ENCODE measurements at regions not wholly inside any gene's neighbourhood (a gene's known extent, or its start where the extent isn't known, plus 50 kb on each side); places are given as distances from the start of the nearest gene placed in this dataset.

- TF ChIP-seq CREB1 (IDR thresholded peaks at IDR 0.05; ENCODE audit: low read depth): no peak
- TF ChIP-seq TAF1 (IDR thresholded peaks at IDR 0.05; ENCODE audit: low read depth): no peak
- no peak for TF ChIP-seq RAD21 (IDR thresholded peaks at IDR 0.05; ENCODE audit: low read depth)
- no peak for TF ChIP-seq REST (IDR thresholded peaks at IDR 0.05; ENCODE audit: low read depth)
- TF ChIP-seq TCF12 (IDR thresholded peaks at IDR 0.05; ENCODE audit: low read depth): no peak
- TF ChIP-seq MAX (IDR thresholded peaks at IDR 0.05): no peak
- no peak for TF ChIP-seq NFIC (IDR thresholded peaks at IDR 0.05)
- TF ChIP-seq, protein P1, sequence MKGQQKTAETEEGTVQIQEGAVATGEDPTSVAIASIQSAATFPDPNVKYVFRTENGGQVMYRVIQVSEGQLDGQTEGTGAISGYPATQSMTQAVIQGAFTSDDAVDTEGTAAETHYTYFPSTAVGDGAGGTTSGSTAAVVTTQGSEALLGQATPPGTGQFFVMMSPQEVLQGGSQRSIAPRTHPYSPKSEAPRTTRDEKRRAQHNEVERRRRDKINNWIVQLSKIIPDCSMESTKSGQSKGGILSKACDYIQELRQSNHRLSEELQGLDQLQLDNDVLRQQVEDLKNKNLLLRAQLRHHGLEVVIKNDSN (IDR thresholded peaks at IDR 0.05): no peak
- TF ChIP-seq EGR1 (IDR thresholded peaks at IDR 0.05): no peak
- no peak for TF ChIP-seq EP300 (IDR thresholded peaks at IDR 0.05; ENCODE audit: borderline replicate concordance)
- no peak for TF ChIP-seq YY1 (IDR thresholded peaks at IDR 0.05; ENCODE audit: low read depth)
Measured at GRCh38 chr2:156944871-156945270, 312.6 kb upstream of the GALNT5 start.
